ENCODE measurements at regions not wholly inside any gene's neighbourhood (a gene's known extent, or its start where the extent isn't known, plus 50 kb on each side); places are given as distances from the start of the nearest gene placed in this dataset.

GRCh38 chr6:51021171-51021570 is 202.5 kb downstream of the TFAP2B start:
- TF ChIP-seq CTCF (tag by site-specific recombination; IDR thresholded peaks at IDR 0.05), result no peak
- TF ChIP-seq ZNF132 (tag by site-specific recombination; IDR thresholded peaks at IDR 0.05; ENCODE audit: borderline replicate concordance), result no peak
- TF ChIP-seq ZNF10 (tag by site-specific recombination; IDR thresholded peaks at IDR 0.05), result no peak

Data from HEK293 (cell line).